Neuronal stem cell (in vitro differentiated cells): ENCODE measurements at regions not wholly inside any gene's neighbourhood (a gene's known extent, or its start where the extent isn't known, plus 50 kb on each side); places are given as distances from the start of the nearest gene placed in this dataset.

Experiments used
- DNase-seq: peaks from one replicate; pipeline ENCODE4 v3.0.0-alpha.2; 2013; ENCODE audit warnings: low spot score
- H2AFZ ChIP-seq: one replicate; pipeline ENCODE4 v1.6.1; 2013; ENCODE audit warnings: mild to moderate bottlenecking, low read length, inconsistent platforms
- H2AK5ac ChIP-seq: 2 replicates; pipeline ENCODE4 v1.6.1; 2013; ENCODE audit warnings: low read depth, mild to moderate bottlenecking, inconsistent platforms, low read length, moderate library complexity, mixed read lengths
- H2BK120ac ChIP-seq: 2 replicates; pipeline ENCODE4 v1.6.1; 2013; ENCODE audit warnings: low read depth, mild to moderate bottlenecking, inconsistent platforms, low read length, moderate library complexity, mixed read lengths
- H2BK12ac ChIP-seq: one replicate; pipeline ENCODE4 v1.6.1; 2013; ENCODE audit warnings: low read length, inconsistent platforms
- H2BK15ac ChIP-seq: 2 replicates; pipeline ENCODE4 v1.6.1; 2013; ENCODE audit warnings: mild to moderate bottlenecking, low read length, inconsistent platforms, mixed read lengths
- H2BK5ac ChIP-seq: one replicate; pipeline ENCODE4 v1.6.1; 2013; ENCODE audit warnings: inconsistent platforms, mild to moderate bottlenecking, low read length, moderate library complexity
- H3K14ac ChIP-seq: one replicate; pipeline ENCODE4 v1.6.1; 2013; ENCODE audit warnings: low read length, inconsistent platforms
- H3K18ac ChIP-seq: 2 replicates; pipeline ENCODE4 v1.6.1; 2013; ENCODE audit warnings: low read length, inconsistent platforms
- H3K23ac ChIP-seq: 2 replicates; pipeline ENCODE4 v1.6.1; 2013; ENCODE audit warnings: low read depth, mild to moderate bottlenecking, mixed read lengths, low read length, inconsistent platforms; ENCODE audit not compliant: poor library complexity
- H3K27ac ChIP-seq: replicated peaks from 3 replicates; pipeline ENCODE4 v1.5.1; 2013; ENCODE audit warnings: low read length, inconsistent platforms
- H3K27me3 ChIP-seq, 3 experiments: 2 replicates each; pipeline ENCODE4 v1.6.1; 2013; ENCODE audit warnings: low read length in 3 of 3, mild to moderate bottlenecking in 2 of 3, inconsistent platforms in 1 of 3, low read depth in 1 of 3, mixed read lengths in 1 of 3, moderate library complexity in 1 of 3; ENCODE audit not compliant: control insufficient read depth in 3 of 3, insufficient read depth in 3 of 3
- H3K36me3 ChIP-seq, 2 donors: replicated peaks in 1 of 2; 2 replicates each; pipeline ENCODE4 v1.6.1; 2013; ENCODE audit warnings: low read length in 2 of 2; ENCODE audit not compliant: control insufficient read depth in 2 of 2, insufficient read depth in 2 of 2
- H3K4ac ChIP-seq: 2 replicates; pipeline ENCODE4 v1.6.1; 2013; ENCODE audit warnings: inconsistent platforms, mild to moderate bottlenecking, low read length, moderate library complexity
- H3K4me1 ChIP-seq, 2 donors: 1 replicate in 1 of 2; 2 replicates in 1 of 2; pipeline ENCODE4 v1.6.1; 2013; ENCODE audit warnings: low read length in 2 of 2, low read depth in 1 of 2; ENCODE audit not compliant: control insufficient read depth in 2 of 2, insufficient read depth in 1 of 2
- H3K4me2 ChIP-seq: one replicate; pipeline ENCODE4 v1.6.1; 2013; ENCODE audit warnings: mild to moderate bottlenecking, low read length, inconsistent platforms; ENCODE audit not compliant: insufficient read depth, poor library complexity, severe bottlenecking
- H3K4me3 ChIP-seq, 2 donors: 2 replicates each; pipeline ENCODE4 v1.5.1; 2013; ENCODE audit warnings: low read length in 2 of 2, mild to moderate bottlenecking in 2 of 2, inconsistent platforms in 1 of 2, moderate library complexity in 1 of 2
- H3K79me1 ChIP-seq: one replicate; pipeline ENCODE4 v1.6.1; 2013; ENCODE audit warnings: low read depth, mild to moderate bottlenecking, inconsistent platforms, low read length, moderate library complexity
- H3K9ac ChIP-seq: one replicate; pipeline ENCODE4 v1.6.1; 2013; ENCODE audit warnings: mild to moderate bottlenecking, low read depth, low read length, inconsistent platforms; ENCODE audit not compliant: poor library complexity
- H3K9me3 ChIP-seq, 2 donors: replicated peaks in 1 of 2; 2 replicates each; pipeline versions ENCODE3 to v1.6.1; 2013; ENCODE audit warnings: low read length in 2 of 2, mild to moderate bottlenecking in 2 of 2, inconsistent platforms in 1 of 2, low read depth in 1 of 2, mixed read lengths in 1 of 2, moderate library complexity in 1 of 2; ENCODE audit not compliant: control insufficient read depth in 2 of 2, insufficient read depth in 1 of 2
- H4K8ac ChIP-seq: one replicate; pipeline ENCODE4 v1.6.1; 2013; ENCODE audit warnings: low read depth, mild to moderate bottlenecking, inconsistent platforms, low read length, moderate library complexity
- H4K91ac ChIP-seq: one replicate; pipeline ENCODE4 v1.6.1; 2013; ENCODE audit warnings: low read length, low read depth, mild to moderate bottlenecking, inconsistent platforms; ENCODE audit not compliant: poor library complexity
- WGBS, 2 donors: extraction: QIAGEN DNeasy Blood & Tissue Kit; methylation state at CpG; one replicate each; pipeline ENCODE4 v1.1.7; 2013; ENCODE audit warnings: missing lambda C conversion rate in 2 of 2, mixed read lengths in 1 of 2; ENCODE audit not compliant: insufficient read length in 2 of 2, insufficient replicate concordance in 1 of 2; ENCODE audit errors: extremely low coverage in 2 of 2; 5-methylcytosine and 5-hydroxymethylcytosine counted together

- Histone ChIP-seq H3K4me1 (peaks cover 0 to 5% of the 10 kb centered on the region in 2 donors), H3K14ac (no peak overlapping the region), H2AFZ (no peak overlapping the region), H3K79me1 (no peaks in the 10 kb centered on the region), H4K91ac (no peak overlapping the region), H3K27ac (no peak overlapping the region), H2BK120ac (no peak overlapping the region), H3K9ac (peak overlapping the region; percentile 45), H3K18ac (no peak overlapping the region), H4K8ac (no peak overlapping the region), H2BK5ac (no peak overlapping the region), H3K23ac (no peak overlapping the region), H3K4ac (no peak overlapping the region), H2BK12ac (no peak overlapping the region), H2BK15ac (no peak overlapping the region), H3K4me3 (no peak overlapping the region), H2AK5ac (no peak overlapping the region), H3K9me3 (peaks cover 0 to 8% of the 10 kb centered on the region in 2 donors), H3K4me2 (no peak overlapping the region), H3K36me3 (peaks cover 0 to 2% of the 10 kb centered on the region in 2 donors), H3K27me3 (no peaks in the 10 kb centered on the region)
- WGBS, 2 donors, result no CpG with 5 or more reads among the region's 3 CpGs
- no peak for DNase-seq
These were observed 248.4 kb downstream of the ASCL1 start for GRCh38 chr12:103205906-103206305.

- no peak overlapping the region for H3K23ac ChIP-seq
- no peaks in the 10 kb centered on the region for H3K79me1 ChIP-seq
- H3K9me3 ChIP-seq, result peaks cover 0 to 8% of the 10 kb centered on the region in 2 donors
- H3K9ac ChIP-seq, result no peak overlapping the region
- peak; percentile 78 for DNase-seq
- H3K4me3 ChIP-seq, result no peak overlapping the region
- H2AFZ ChIP-seq, result no peak overlapping the region
- H4K91ac ChIP-seq, result no peak overlapping the region
- H2AK5ac ChIP-seq, result no peak overlapping the region
- no CpG with 5 or more reads among the region's 6 CpGs for WGBS, 2 donors
- no peak overlapping the region for H3K27ac ChIP-seq
- no peak overlapping the region for H3K18ac ChIP-seq
- peaks cover 0 to 2% of the 10 kb centered on the region in 2 donors for H3K36me3 ChIP-seq
- H3K27me3 ChIP-seq, result no peaks in the 10 kb centered on the region
- H3K14ac ChIP-seq, result no peak overlapping the region
- no peak overlapping the region for H4K8ac ChIP-seq
- no peak overlapping the region for H3K4ac ChIP-seq
- H3K4me1 ChIP-seq, result peaks cover 0 to 5% of the 10 kb centered on the region in 2 donors
- H2BK5ac ChIP-seq, result no peak overlapping the region
- H2BK120ac ChIP-seq, result no peak overlapping the region
- no peak overlapping the region for H2BK15ac ChIP-seq
- no peak overlapping the region for H3K4me2 ChIP-seq
- H2BK12ac ChIP-seq, result no peak overlapping the region
These were observed 250.5 kb downstream of the ASCL1 start for GRCh38 chr12:103207936-103208335.

GRCh38 chr12:103241184-103241583 lies 254.6 kb downstream of the C12orf42 start:
- no peak overlapping the region for H3K23ac ChIP-seq

GRCh38 chr12:103244596-103244995 lies 251.2 kb downstream of the C12orf42 start:
- Histone ChIP-seq H2BK5ac (no peak overlapping the region), H3K79me1 (no peaks in the 10 kb centered on the region), H3K4ac (no peak overlapping the region), H3K9me3 (no peaks in the 10 kb centered on the region), H3K27me3 (no peaks in the 10 kb centered on the region), H4K91ac (no peak overlapping the region), H2AFZ (no peak overlapping the region), H3K9ac (no peak overlapping the region), H3K18ac (no peak overlapping the region), H2BK12ac (no peak overlapping the region), H3K4me3 (no peak overlapping the region), H2BK15ac (no peak overlapping the region), H3K23ac (no peak overlapping the region), H3K27ac (no peak overlapping the region), H3K36me3 (no peaks in the 10 kb centered on the region), H2AK5ac (no peak overlapping the region), H3K14ac (no peak overlapping the region), H3K4me1 (no peaks in the 10 kb centered on the region), H2BK120ac (no peak overlapping the region), H3K4me2 (no peak overlapping the region), H4K8ac (no peak overlapping the region)
- DNase-seq, result no peak

More at GRCh38 chr12:103241184-103241583, 254.6 kb downstream of the C12orf42 start:
- no peaks in the 10 kb centered on the region for H3K36me3 ChIP-seq
- no peak overlapping the region for H3K18ac ChIP-seq
- H3K9me3 ChIP-seq, result no peaks in the 10 kb centered on the region
- no CpG with 5 or more reads among the region's 2 CpGs for WGBS, 2 donors
- H2BK120ac ChIP-seq, result no peak overlapping the region
- H2BK12ac ChIP-seq, result no peak overlapping the region
- H3K4ac ChIP-seq, result no peak overlapping the region
- no peak overlapping the region for H2AFZ ChIP-seq
- no peak overlapping the region for H3K4me2 ChIP-seq
- no peak overlapping the region for H2BK5ac ChIP-seq
- no peak overlapping the region for H3K27ac ChIP-seq
- no peak overlapping the region for H4K8ac ChIP-seq
- no peak overlapping the region for H4K91ac ChIP-seq
- no peak overlapping the region for H2BK15ac ChIP-seq
- no peak overlapping the region for H3K9ac ChIP-seq
- no peaks in the 10 kb centered on the region for H3K27me3 ChIP-seq
- DNase-seq, result no peak
- H3K4me1 ChIP-seq, result no peaks in the 10 kb centered on the region
- no peak overlapping the region for H3K14ac ChIP-seq
- no peak overlapping the region for H2AK5ac ChIP-seq
- no peak overlapping the region for H3K4me3 ChIP-seq
- H3K79me1 ChIP-seq, result no peaks in the 10 kb centered on the region
